Neuronal stem cell (in vitro differentiated cells): ENCODE measurements at regions not wholly inside any gene's neighbourhood (a gene's known extent, or its start where the extent isn't known, plus 50 kb on each side); places are given as distances from the start of the nearest gene placed in this dataset.

Source experiments
- DNase-seq: peaks from one replicate; pipeline ENCODE4 v3.0.0-alpha.2; 2013; ENCODE audit warnings: low spot score
- H2AFZ ChIP-seq: one replicate; pipeline ENCODE4 v1.6.1; 2013; ENCODE audit warnings: mild to moderate bottlenecking, low read length, inconsistent platforms
- H2AK5ac ChIP-seq: 2 replicates; pipeline ENCODE4 v1.6.1; 2013; ENCODE audit warnings: low read depth, mild to moderate bottlenecking, inconsistent platforms, low read length, moderate library complexity, mixed read lengths
- H2BK120ac ChIP-seq: 2 replicates; pipeline ENCODE4 v1.6.1; 2013; ENCODE audit warnings: low read depth, mild to moderate bottlenecking, inconsistent platforms, low read length, moderate library complexity, mixed read lengths
- H2BK12ac ChIP-seq: one replicate; pipeline ENCODE4 v1.6.1; 2013; ENCODE audit warnings: low read length, inconsistent platforms
- H2BK15ac ChIP-seq: 2 replicates; pipeline ENCODE4 v1.6.1; 2013; ENCODE audit warnings: mild to moderate bottlenecking, low read length, inconsistent platforms, mixed read lengths
- H2BK5ac ChIP-seq: one replicate; pipeline ENCODE4 v1.6.1; 2013; ENCODE audit warnings: inconsistent platforms, mild to moderate bottlenecking, low read length, moderate library complexity
- H3K14ac ChIP-seq: one replicate; pipeline ENCODE4 v1.6.1; 2013; ENCODE audit warnings: low read length, inconsistent platforms
- H3K18ac ChIP-seq: 2 replicates; pipeline ENCODE4 v1.6.1; 2013; ENCODE audit warnings: low read length, inconsistent platforms
- H3K23ac ChIP-seq: 2 replicates; pipeline ENCODE4 v1.6.1; 2013; ENCODE audit warnings: low read depth, mild to moderate bottlenecking, mixed read lengths, low read length, inconsistent platforms; ENCODE audit not compliant: poor library complexity
- H3K27ac ChIP-seq: replicated peaks from 3 replicates; pipeline ENCODE4 v1.5.1; 2013; ENCODE audit warnings: low read length, inconsistent platforms
- H3K27me3 ChIP-seq, 3 experiments: 2 replicates each; pipeline ENCODE4 v1.6.1; 2013; ENCODE audit warnings: low read length in 3 of 3, mild to moderate bottlenecking in 2 of 3, inconsistent platforms in 1 of 3, low read depth in 1 of 3, mixed read lengths in 1 of 3, moderate library complexity in 1 of 3; ENCODE audit not compliant: control insufficient read depth in 3 of 3, insufficient read depth in 3 of 3
- H3K36me3 ChIP-seq, 2 donors: replicated peaks in 1 of 2; 2 replicates each; pipeline ENCODE4 v1.6.1; 2013; ENCODE audit warnings: low read length in 2 of 2; ENCODE audit not compliant: control insufficient read depth in 2 of 2, insufficient read depth in 2 of 2
- H3K4ac ChIP-seq: 2 replicates; pipeline ENCODE4 v1.6.1; 2013; ENCODE audit warnings: inconsistent platforms, mild to moderate bottlenecking, low read length, moderate library complexity
- H3K4me1 ChIP-seq, 2 donors: 1 replicate in 1 of 2; 2 replicates in 1 of 2; pipeline ENCODE4 v1.6.1; 2013; ENCODE audit warnings: low read length in 2 of 2, low read depth in 1 of 2; ENCODE audit not compliant: control insufficient read depth in 2 of 2, insufficient read depth in 1 of 2
- H3K4me2 ChIP-seq: one replicate; pipeline ENCODE4 v1.6.1; 2013; ENCODE audit warnings: mild to moderate bottlenecking, low read length, inconsistent platforms; ENCODE audit not compliant: insufficient read depth, poor library complexity, severe bottlenecking
- H3K4me3 ChIP-seq, 2 donors: 2 replicates each; pipeline ENCODE4 v1.5.1; 2013; ENCODE audit warnings: low read length in 2 of 2, mild to moderate bottlenecking in 2 of 2, inconsistent platforms in 1 of 2, moderate library complexity in 1 of 2
- H3K79me1 ChIP-seq: one replicate; pipeline ENCODE4 v1.6.1; 2013; ENCODE audit warnings: low read depth, mild to moderate bottlenecking, inconsistent platforms, low read length, moderate library complexity
- H3K9ac ChIP-seq: one replicate; pipeline ENCODE4 v1.6.1; 2013; ENCODE audit warnings: mild to moderate bottlenecking, low read depth, low read length, inconsistent platforms; ENCODE audit not compliant: poor library complexity
- H3K9me3 ChIP-seq, 2 donors: replicated peaks in 1 of 2; 2 replicates each; pipeline versions ENCODE3 to v1.6.1; 2013; ENCODE audit warnings: low read length in 2 of 2, mild to moderate bottlenecking in 2 of 2, inconsistent platforms in 1 of 2, low read depth in 1 of 2, mixed read lengths in 1 of 2, moderate library complexity in 1 of 2; ENCODE audit not compliant: control insufficient read depth in 2 of 2, insufficient read depth in 1 of 2
- H4K8ac ChIP-seq: one replicate; pipeline ENCODE4 v1.6.1; 2013; ENCODE audit warnings: low read depth, mild to moderate bottlenecking, inconsistent platforms, low read length, moderate library complexity
- H4K91ac ChIP-seq: one replicate; pipeline ENCODE4 v1.6.1; 2013; ENCODE audit warnings: low read length, low read depth, mild to moderate bottlenecking, inconsistent platforms; ENCODE audit not compliant: poor library complexity
- WGBS, 2 donors: extraction: QIAGEN DNeasy Blood & Tissue Kit; methylation state at CpG; one replicate each; pipeline ENCODE4 v1.1.7; 2013; ENCODE audit warnings: missing lambda C conversion rate in 2 of 2, mixed read lengths in 1 of 2; ENCODE audit not compliant: insufficient read length in 2 of 2, insufficient replicate concordance in 1 of 2; ENCODE audit errors: extremely low coverage in 2 of 2; 5-methylcytosine and 5-hydroxymethylcytosine counted together

- Histone ChIP-seq H3K4me1 (peaks cover 18 to 20% of the 10 kb centered on the region in 2 donors), H3K36me3 (no peaks in the 10 kb centered on the region), H3K4ac (no peak overlapping the region), H3K27me3 (no peaks in the 10 kb centered on the region), H3K9me3 (peaks cover under 1 to 1% of the 10 kb centered on the region in 2 donors), H3K23ac (no peak overlapping the region), H2AK5ac (no peak overlapping the region), H3K14ac (no peak overlapping the region), H3K9ac (no peak overlapping the region), H3K79me1 (no peaks in the 10 kb centered on the region), H3K18ac (no peak overlapping the region), H2BK120ac (no peak overlapping the region), H2AFZ (no peak overlapping the region), H3K4me3 (no peak overlapping the region), H2BK12ac (no peak overlapping the region), H3K27ac (no peak overlapping the region), H3K4me2 (no peak overlapping the region), H4K91ac (peak overlapping the region; percentile 92), H2BK15ac (no peak overlapping the region), H2BK5ac (no peak overlapping the region), H4K8ac (no peak overlapping the region)
- no peak for DNase-seq
- no CpG with 5 or more reads among the region's 11 CpGs for WGBS, 2 donors
Observed at GRCh38 chr13:112168761-112169160, 101.8 kb downstream of the SOX1 start.

- Histone ChIP-seq H3K9ac (no peak overlapping the region), H3K9me3 (peaks cover 8 to 13% of the 10 kb centered on the region in 2 donors), H2AK5ac (peak overlapping the region; percentile 97)
Observed at GRCh38 chr13:112169941-112170822, 103.2 kb downstream of the SOX1 start.

GRCh38 chr13:112170823-112171569 lies 104.0 kb downstream of the SOX1 start:
- no peak for DNase-seq
- no CpG with 5 or more reads among the region's 15 CpGs for WGBS, 2 donors
- peak overlapping the region; percentile 80 for H3K18ac ChIP-seq

More at GRCh38 chr13:112169941-112170822, 103.2 kb downstream of the SOX1 start:
- peak overlapping the region; percentile 46 for H3K18ac ChIP-seq
- H3K4me2 ChIP-seq, result no peak overlapping the region
- H3K27ac ChIP-seq, result no peak overlapping the region
- no peak overlapping the region for H2AFZ ChIP-seq
- H3K23ac ChIP-seq, result no peak overlapping the region
- no peak overlapping the region for H4K8ac ChIP-seq
- no CpG with 5 or more reads among the region's 17 CpGs for WGBS, 2 donors
- H2BK12ac ChIP-seq, result peak overlapping the region; percentile 12
- no peak for DNase-seq
- H3K14ac ChIP-seq, result no peak overlapping the region
- no peak overlapping the region for H4K91ac ChIP-seq
- H2BK120ac ChIP-seq, result peak overlapping the region; percentile 17
- H3K27me3 ChIP-seq, result no peaks in the 10 kb centered on the region
- peaks cover 18 to 20% of the 10 kb centered on the region in 2 donors for H3K4me1 ChIP-seq
- peak overlapping the region; percentile 69 for H2BK15ac ChIP-seq
- no peak overlapping the region for H3K4ac ChIP-seq
- no peaks in the 10 kb centered on the region for H3K36me3 ChIP-seq
- H3K79me1 ChIP-seq, result no peaks in the 10 kb centered on the region
- no peak overlapping the region for H3K4me3 ChIP-seq
- no peak overlapping the region for H2BK5ac ChIP-seq

GRCh38 chr13:112171570-112171965 lies 104.6 kb downstream of the SOX1 start:
- no peak overlapping the region for H2BK5ac ChIP-seq
- H3K4me1 ChIP-seq, result peaks cover 10 to 13% of the 10 kb centered on the region in 2 donors
- H3K9ac ChIP-seq, result no peak overlapping the region
- peaks cover 8 to 13% of the 10 kb centered on the region in 2 donors for H3K9me3 ChIP-seq
- no peak overlapping the region for H4K91ac ChIP-seq
- H3K4me3 ChIP-seq, result no peak overlapping the region
- peak overlapping the region; percentile 1 for H3K4ac ChIP-seq
- no peak for DNase-seq
- no peaks in the 10 kb centered on the region for H3K36me3 ChIP-seq
- peak overlapping the region; percentile 69 for H2BK15ac ChIP-seq
- no peak overlapping the region for H2BK12ac ChIP-seq
- no peaks in the 10 kb centered on the region for H3K79me1 ChIP-seq
- peak overlapping the region; percentile 17 for H2BK120ac ChIP-seq
- no peaks in the 10 kb centered on the region for H3K27me3 ChIP-seq
- no peak overlapping the region for H3K23ac ChIP-seq
- no peak overlapping the region for H3K27ac ChIP-seq
- H2AFZ ChIP-seq, result no peak overlapping the region
- H2AK5ac ChIP-seq, result peak overlapping the region; percentile 97
- no peak overlapping the region for H3K4me2 ChIP-seq
- H4K8ac ChIP-seq, result no peak overlapping the region
- no CpG with 5 or more reads among the region's 13 CpGs for WGBS, 2 donors
- peak overlapping the region; percentile 80 for H3K18ac ChIP-seq
- H3K14ac ChIP-seq, result no peak overlapping the region

More at GRCh38 chr13:112170823-112171569, 104.0 kb downstream of the SOX1 start:
- Histone ChIP-seq H4K91ac (no peak overlapping the region), H2AFZ (no peak overlapping the region), H3K4me1 (peaks cover 14 to 16% of the 10 kb centered on the region in 2 donors), H2BK120ac (peak overlapping the region; percentile 17), H3K14ac (no peak overlapping the region), H2BK12ac (peak overlapping the region; percentile 88), H2BK5ac (no peak overlapping the region), H3K4ac (no peak overlapping the region), H4K8ac (no peak overlapping the region), H3K4me3 (no peak overlapping the region), H3K9ac (no peak overlapping the region), H3K27ac (no peak overlapping the region), H3K4me2 (no peak overlapping the region), H3K79me1 (no peaks in the 10 kb centered on the region), H3K36me3 (no peaks in the 10 kb centered on the region), H2AK5ac (peak overlapping the region; percentile 97), H3K9me3 (peaks cover 8 to 13% of the 10 kb centered on the region in 2 donors), H3K23ac (no peak overlapping the region), H2BK15ac (peak overlapping the region; percentile 69), H3K27me3 (no peaks in the 10 kb centered on the region)
